ENCODE measurements at regions not wholly inside any gene's neighbourhood (a gene's known extent, or its start where the extent isn't known, plus 50 kb on each side); places are given as distances from the start of the nearest gene placed in this dataset.

DNA sequence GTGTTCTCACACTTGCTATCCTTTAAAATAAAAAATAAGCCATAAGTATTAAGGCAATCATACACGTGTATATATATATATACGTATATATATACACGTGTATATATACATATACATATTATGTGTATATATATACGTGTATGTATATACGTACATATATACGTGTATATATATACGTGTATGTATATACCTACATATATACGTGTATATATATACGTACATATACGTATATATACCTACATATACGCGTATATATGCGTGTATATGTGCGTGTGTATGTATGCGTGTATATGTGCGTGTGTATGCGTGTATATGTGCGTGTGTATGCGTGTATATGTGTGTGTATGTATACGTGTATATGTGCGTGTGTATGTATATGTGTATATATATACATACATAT lies 477.3 kb upstream of the ARRDC4 start:
- no peaks in the 10 kb centered on the region for H3K36me3 ChIP-seq (ENCODE audit: insufficient read depth)
- H3K4me3 ChIP-seq (IDR thresholded peaks at IDR 0.05; ENCODE audit: insufficient read depth, low read depth, low read length) = no peak overlapping the region
- no peak overlapping the region for H3K27ac ChIP-seq
- H3K4me1 ChIP-seq (ENCODE audit: low read depth, poor library complexity, severe bottlenecking) = no peaks in the 10 kb centered on the region
- H2AFZ ChIP-seq (ENCODE audit: low read depth) = no peak overlapping the region
- no peaks in the 10 kb centered on the region for H3K79me2 ChIP-seq (ENCODE audit: insufficient read depth, low read depth)
- no peaks in the 10 kb centered on the region for H3K27me3 ChIP-seq (ENCODE audit: insufficient read depth, low read depth)
- H3K4me2 ChIP-seq = no peak overlapping the region
- no peak overlapping the region for H3K9ac ChIP-seq
- no peaks in the 10 kb centered on the region for H4K20me1 ChIP-seq (ENCODE audit: insufficient read depth)
- TF ChIP-seq, protein P1, sequence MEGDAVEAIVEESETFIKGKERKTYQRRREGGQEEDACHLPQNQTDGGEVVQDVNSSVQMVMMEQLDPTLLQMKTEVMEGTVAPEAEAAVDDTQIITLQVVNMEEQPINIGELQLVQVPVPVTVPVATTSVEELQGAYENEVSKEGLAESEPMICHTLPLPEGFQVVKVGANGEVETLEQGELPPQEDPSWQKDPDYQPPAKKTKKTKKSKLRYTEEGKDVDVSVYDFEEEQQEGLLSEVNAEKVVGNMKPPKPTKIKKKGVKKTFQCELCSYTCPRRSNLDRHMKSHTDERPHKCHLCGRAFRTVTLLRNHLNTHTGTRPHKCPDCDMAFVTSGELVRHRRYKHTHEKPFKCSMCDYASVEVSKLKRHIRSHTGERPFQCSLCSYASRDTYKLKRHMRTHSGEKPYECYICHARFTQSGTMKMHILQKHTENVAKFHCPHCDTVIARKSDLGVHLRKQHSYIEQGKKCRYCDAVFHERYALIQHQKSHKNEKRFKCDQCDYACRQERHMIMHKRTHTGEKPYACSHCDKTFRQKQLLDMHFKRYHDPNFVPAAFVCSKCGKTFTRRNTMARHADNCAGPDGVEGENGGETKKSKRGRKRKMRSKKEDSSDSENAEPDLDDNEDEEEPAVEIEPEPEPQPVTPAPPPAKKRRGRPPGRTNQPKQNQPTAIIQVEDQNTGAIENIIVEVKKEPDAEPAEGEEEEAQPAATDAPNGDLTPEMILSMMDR (conservative IDR thresholded peaks at IDR 0.05; ENCODE audit: low read depth, low read length) = no peak

DNA sequence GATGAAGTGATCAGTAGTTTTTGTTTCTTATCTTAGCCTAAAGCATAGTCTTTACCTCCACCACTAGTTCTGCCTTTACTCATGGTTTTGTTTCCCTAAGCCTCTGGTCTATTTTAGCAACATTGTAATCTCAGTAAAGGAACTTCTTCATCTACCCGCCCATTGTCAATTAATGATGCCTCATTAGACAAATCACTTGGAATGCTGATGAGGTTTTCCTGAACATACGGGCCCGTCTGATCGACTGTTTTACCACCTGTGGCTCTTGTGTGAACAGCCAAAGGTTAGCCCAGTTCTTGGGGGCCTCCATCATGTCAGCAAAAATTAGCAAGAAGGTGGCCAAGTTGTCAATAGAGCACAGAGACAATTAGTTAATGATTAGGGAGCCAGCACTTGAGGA lies 470.1 kb upstream of the ARRDC4 start:
- no peak overlapping the region for H2AFZ ChIP-seq (ENCODE audit: low read depth)
- H4K20me1 ChIP-seq (ENCODE audit: insufficient read depth) = no peaks in the 10 kb centered on the region
- no peaks in the 10 kb centered on the region for H3K79me2 ChIP-seq (ENCODE audit: insufficient read depth, low read depth)
- TF ChIP-seq, protein P1 (conservative IDR thresholded peaks at IDR 0.05; ENCODE audit: low read depth, low read length) = no peak
- H3K9ac ChIP-seq = no peak overlapping the region
- H3K4me1 ChIP-seq (ENCODE audit: low read depth, poor library complexity, severe bottlenecking) = no peaks in the 10 kb centered on the region
- H3K27ac ChIP-seq = no peak overlapping the region
- H3K27me3 ChIP-seq (ENCODE audit: insufficient read depth, low read depth) = no peaks in the 10 kb centered on the region
- H3K4me2 ChIP-seq = no peak overlapping the region
- H3K4me3 ChIP-seq (IDR thresholded peaks at IDR 0.05; ENCODE audit: insufficient read depth, low read depth, low read length) = no peak overlapping the region
- H3K36me3 ChIP-seq (ENCODE audit: insufficient read depth) = no peaks in the 10 kb centered on the region

DNA sequence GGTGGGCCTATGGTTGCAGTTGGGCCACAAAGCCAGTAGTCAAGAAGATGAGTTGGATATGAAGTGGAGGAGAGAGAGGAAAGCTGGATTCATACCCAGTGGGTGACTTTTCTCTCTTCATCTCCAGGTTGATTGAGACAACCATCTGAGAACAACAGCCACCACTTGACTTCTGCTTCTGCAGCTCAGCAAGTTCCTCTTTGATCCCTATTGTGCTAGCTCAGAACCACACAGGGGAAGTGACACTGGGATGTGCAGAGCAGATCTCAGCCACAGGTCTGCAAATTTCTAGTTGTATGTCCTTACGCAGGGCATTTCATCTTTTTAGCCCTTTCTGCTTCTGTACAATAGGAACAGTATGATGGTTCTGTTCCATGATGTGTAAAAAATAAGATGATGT lies 459.2 kb upstream of the ARRDC4 start:
- no peaks in the 10 kb centered on the region for H3K27me3 ChIP-seq (ENCODE audit: insufficient read depth, low read depth)
- no peaks in the 10 kb centered on the region for H3K4me1 ChIP-seq (ENCODE audit: low read depth, poor library complexity, severe bottlenecking)
- TF ChIP-seq, protein P1 (conservative IDR thresholded peaks at IDR 0.05; ENCODE audit: low read depth, low read length) = no peak
- no peak overlapping the region for H3K9ac ChIP-seq
- no peaks in the 10 kb centered on the region for H3K79me2 ChIP-seq (ENCODE audit: insufficient read depth, low read depth)
- no peak overlapping the region for H2AFZ ChIP-seq (ENCODE audit: low read depth)
- no peaks in the 10 kb centered on the region for H3K36me3 ChIP-seq (ENCODE audit: insufficient read depth)
- no peak overlapping the region for H3K4me2 ChIP-seq
- H3K4me3 ChIP-seq (IDR thresholded peaks at IDR 0.05; ENCODE audit: insufficient read depth, low read depth, low read length) = no peak overlapping the region
- no peak overlapping the region for H3K27ac ChIP-seq
- no peaks in the 10 kb centered on the region for H4K20me1 ChIP-seq (ENCODE audit: insufficient read depth)

DNA sequence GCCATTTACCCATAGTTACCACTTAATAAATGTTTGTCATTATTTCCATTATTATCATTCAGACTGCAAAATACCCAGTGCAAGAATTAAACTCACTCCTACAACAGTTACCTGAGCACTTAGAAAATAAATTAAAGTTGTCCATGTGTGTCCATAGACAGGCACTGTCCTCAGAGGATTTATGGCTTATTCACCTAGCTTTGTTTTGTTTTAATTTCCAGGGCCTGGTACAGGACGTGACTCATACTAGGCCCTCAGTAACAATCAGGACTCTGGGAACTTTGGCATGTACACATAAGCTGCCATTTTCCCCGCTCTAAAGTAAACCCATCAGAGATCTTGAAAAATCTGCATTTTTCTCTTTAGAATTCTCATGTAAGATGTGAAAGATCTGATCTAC lies 458.5 kb upstream of the ARRDC4 start:
- Histone ChIP-seq H3K36me3 (ENCODE audit: insufficient read depth) (no peaks in the 10 kb centered on the region), H3K79me2 (ENCODE audit: insufficient read depth, low read depth) (no peaks in the 10 kb centered on the region), H3K4me3 (IDR thresholded peaks at IDR 0.05; ENCODE audit: insufficient read depth, low read depth, low read length) (no peak overlapping the region), H3K4me2 (no peak overlapping the region), H3K9ac (no peak overlapping the region), H4K20me1 (ENCODE audit: insufficient read depth) (no peaks in the 10 kb centered on the region), H2AFZ (ENCODE audit: low read depth) (no peak overlapping the region), H3K27me3 (ENCODE audit: insufficient read depth, low read depth) (no peaks in the 10 kb centered on the region), H3K27ac (no peak overlapping the region), H3K4me1 (ENCODE audit: low read depth, poor library complexity, severe bottlenecking) (no peaks in the 10 kb centered on the region)
- TF ChIP-seq, protein P1 (conservative IDR thresholded peaks at IDR 0.05; ENCODE audit: low read depth, low read length) = no peak

Measured in KMS-11 (cell line).